Ecto neural progenitor cell (in vitro differentiated cells): ENCODE measurements at regions not wholly inside any gene's neighbourhood (a gene's known extent, or its start where the extent isn't known, plus 50 kb on each side); places are given as distances from the start of the nearest gene placed in this dataset.

Source experiments
- DNase-seq: peaks from one replicate; pipeline ENCODE4 v3.0.0-alpha.2; 2018; ENCODE audit warnings: low spot score

- DNase-seq = no peak
These were observed 1521.8 kb upstream of the TENM3 start for GRCh38 chr4:180721356-180721755.

- no peak for DNase-seq
These were observed 1516.6 kb upstream of the TENM3 start for GRCh38 chr4:180726611-180727010.

- DNase-seq = no peak
These were observed 1515.7 kb upstream of the TENM3 start for GRCh38 chr4:180727478-180727877.

GRCh38 chr4:180734753-180735432 lies 1508.3 kb upstream of the TENM3 start:
- no peak for DNase-seq

- no peak for DNase-seq
These were observed 1501.5 kb upstream of the TENM3 start for GRCh38 chr4:180741703-180742102.

- DNase-seq = no peak
These were observed 1498.2 kb upstream of the TENM3 start for GRCh38 chr4:180745019-180745418.

GRCh38 chr4:180751009-180751408 lies 1492.2 kb upstream of the TENM3 start:
- no peak for DNase-seq

DNA sequence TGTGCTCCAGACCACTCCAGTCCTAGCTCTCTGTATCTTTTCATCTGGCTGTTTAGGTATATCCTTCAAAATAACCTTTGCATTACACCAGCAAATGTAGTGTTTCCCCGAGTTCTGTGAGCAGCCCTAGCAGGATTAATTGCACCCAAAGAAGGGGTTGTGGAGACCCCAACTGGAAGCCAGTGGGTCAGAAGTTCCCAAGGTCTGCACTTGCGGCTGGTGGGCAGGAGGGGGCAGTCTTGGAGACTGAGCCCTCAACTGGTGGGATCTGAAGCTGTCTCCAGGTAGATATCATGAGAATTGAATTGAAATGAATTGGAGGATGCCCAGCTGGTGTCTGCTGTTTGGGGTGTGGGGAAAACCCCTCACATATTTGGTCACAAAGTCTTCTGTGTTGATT lies 1485.3 kb upstream of the TENM3 start:
- DNase-seq = no peak

- DNase-seq = no peak
These were observed 1477.2 kb upstream of the TENM3 start for GRCh38 chr4:180766045-180766444.

GRCh38 chr4:180766944-180767729 lies 1476.1 kb upstream of the TENM3 start:
- no peak for DNase-seq

DNA sequence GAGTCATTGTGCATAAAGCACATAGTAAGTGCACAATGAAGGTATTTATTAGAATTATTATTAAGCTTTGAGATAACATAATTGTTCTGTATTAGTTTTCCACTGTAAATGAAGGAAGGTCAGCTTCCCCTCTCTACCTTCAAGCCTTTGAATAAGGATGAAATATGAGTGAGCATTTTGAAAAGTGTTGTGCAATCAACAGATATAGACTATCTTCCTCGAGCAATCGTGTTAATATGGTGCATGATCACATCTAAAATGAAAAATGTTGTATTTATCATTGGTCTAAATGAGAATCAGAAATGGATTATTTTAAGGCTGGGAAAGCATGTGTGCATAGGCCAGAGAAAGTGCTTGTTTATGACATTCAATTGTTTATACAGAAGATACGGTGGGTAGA lies 1474.6 kb upstream of the TENM3 start:
- no peak for DNase-seq

- no peak for DNase-seq
These were observed 1473.4 kb upstream of the TENM3 start for GRCh38 chr4:180769791-180770190.

DNA sequence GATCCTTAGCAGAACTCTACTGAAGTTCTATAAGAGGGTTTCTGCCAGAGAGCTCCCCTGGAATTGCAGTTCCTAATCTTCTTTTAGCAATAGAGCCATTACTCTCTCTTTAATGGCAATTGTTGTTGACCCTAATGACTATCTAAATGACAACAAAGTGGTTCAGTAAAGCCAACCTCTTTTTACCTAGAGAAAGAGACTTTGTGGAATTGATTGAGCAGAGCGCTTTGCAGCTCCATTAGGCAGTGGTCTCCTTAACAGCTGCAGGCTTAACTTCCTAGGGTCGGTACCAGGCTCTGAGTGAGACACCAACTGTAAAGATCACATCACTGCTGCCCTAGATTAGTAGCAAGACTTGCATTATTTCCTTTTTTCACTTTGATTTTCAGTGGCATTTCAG lies 1472.9 kb upstream of the TENM3 start:
- no peak for DNase-seq

DNA sequence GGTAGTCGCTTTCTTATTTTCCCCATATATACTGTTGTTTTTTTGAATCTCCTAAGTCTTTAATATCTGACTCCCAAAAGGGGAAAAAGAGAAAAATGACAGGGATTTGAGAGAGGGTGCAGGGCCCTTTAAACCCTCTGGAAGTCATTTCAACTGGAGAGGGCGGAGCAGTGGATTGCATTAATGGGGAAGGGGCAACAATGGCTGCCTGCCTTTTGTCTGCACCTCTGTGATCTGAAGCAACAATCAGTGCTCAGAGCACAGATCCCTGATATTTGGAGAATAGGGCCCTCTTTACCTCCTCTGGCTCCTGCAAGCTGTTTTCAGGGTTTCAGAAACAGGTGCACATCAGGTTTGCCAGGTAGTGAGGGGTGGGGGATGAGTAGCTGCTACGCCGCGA lies 1458.3 kb upstream of the TENM3 start:
- DNase-seq = no peak

DNA sequence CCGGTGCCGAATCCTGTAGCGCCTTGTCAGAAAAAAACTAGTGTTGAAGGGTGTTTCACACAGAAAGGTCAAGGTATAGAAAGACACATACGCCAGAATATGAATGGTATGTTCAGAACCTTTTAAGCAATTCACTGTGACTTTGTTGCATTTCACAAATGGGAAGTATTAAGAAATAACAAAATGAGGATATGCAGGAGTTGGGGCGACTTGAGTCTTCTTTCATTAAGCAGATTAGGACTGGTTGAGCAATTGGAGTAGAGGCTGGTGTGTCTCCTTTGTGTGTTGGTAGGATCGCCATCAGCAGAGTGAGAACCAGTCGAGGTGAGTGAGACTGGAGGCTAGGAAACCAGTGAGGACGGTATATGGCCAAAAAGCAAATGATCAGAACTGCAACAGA lies 1454.5 kb upstream of the TENM3 start:
- no peak for DNase-seq

DNA sequence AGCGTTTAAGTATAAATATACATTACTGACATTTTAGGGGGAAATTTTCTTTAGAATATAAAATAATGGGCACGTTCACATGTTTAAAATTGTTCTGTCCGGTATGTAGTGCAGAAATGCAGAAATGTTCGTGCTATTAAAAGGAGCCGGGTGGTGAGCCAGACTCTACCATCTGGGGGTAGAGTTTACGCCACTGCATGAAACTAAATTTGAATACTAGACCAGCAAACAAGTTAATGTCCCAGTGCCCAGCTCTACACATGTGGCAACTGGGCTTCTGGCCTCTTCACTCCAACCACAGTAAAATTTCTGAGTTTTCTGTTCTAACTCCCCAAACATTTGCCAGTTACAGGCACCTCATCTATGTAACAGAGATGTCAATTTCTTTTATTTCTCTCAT lies 1453.3 kb upstream of the TENM3 start:
- DNase-seq = no peak

DNA sequence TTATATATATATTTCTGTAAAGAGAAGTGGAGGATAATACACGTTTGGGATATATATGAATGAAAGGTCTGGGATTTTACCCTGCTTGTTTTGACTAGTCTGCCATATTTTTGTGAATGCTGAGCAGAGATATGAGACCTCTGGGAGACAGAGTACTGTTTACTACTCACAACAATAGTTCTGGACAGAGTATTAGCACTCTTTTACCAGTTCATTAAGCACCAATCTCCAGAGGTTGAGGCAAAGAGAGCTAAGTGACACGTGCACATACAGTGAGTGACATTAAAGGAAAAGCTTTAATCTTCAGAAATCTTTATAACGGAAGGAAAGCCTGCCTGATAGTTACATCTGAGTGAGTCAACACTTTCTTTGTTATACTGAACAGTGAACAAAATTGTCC lies 1452.7 kb upstream of the TENM3 start:
- DNase-seq = no peak

DNA sequence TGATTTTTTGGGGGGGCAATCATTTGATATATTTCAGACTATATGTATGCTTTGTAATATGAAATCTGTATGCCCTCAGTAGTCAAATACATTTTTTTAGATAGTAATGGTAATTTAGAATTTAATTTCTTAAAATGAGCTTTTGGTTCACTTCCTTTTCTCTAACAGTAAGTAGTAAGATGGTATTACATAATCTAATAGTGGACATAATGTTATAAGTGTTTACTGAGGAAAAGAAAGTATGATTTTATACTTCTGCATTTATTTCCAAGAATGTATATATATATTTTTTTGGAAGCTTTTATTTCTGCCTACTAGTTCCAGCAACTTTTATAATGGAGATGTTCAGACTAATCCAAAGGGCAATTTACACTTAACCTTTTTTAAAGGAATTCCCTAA lies 1450.7 kb upstream of the TENM3 start:
- no peak for DNase-seq

GRCh38 chr4:180794333-180794732 lies 1448.9 kb upstream of the TENM3 start:
- DNase-seq = no peak

- DNase-seq = no peak
These were observed 1445.1 kb upstream of the TENM3 start for GRCh38 chr4:180798036-180798577.

DNA sequence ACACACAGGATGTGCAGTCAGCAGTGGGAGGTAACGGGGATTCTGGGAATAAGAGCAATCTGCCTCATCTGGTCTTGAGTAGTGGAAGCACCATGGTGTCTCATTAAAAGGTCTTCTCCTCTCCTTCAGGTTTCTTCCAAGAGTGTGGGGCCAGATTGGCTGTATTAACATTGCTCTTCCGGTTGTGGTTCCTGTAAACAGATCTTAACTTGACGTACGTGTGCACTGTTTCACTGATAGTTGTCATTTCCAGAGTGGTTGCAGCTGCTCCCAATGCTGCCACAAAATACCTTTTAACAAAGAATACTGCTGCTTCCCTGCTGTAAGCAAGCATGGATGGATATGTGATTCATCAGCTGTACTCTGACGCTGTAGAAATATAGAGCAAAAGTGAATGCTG lies 1443.4 kb upstream of the TENM3 start:
- no peak for DNase-seq

DNA sequence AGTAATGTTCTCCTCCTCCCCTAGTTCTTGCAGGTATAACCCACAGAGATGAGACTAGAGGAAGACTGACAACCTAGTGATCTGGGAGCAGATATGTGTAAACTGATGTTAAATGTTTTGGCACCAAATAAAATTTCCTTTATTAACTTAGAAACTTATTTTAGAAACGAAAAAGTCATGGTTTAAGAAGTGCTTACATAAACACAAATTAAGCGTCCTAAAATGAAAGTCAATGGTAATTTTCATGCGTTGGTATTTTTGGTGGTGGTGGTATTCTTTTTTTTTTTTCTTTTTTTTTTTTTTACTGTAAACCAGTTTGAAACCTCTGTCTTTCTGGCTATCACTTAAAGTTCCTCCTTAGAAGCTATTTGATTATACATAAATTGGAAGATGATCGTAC lies 1438.1 kb upstream of the TENM3 start:
- DNase-seq = no peak

DNA sequence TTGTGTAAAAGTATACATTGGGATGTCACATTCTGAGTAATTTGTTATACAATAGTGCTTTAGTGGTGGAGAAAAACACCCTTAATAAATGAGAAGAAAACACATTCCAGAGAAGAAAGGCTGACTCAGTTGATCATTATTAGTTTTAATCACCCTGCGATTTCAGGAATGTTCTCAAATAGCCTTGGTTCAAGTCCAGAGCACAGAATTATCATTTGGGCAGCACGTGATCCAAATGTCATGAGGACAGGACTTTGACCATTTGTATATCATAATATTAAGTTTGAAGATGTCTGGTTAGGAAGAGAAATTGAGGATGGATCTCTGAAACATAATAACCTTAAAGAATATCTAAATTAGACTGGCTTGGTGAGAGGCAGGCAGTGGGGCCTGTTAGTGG lies 1434.3 kb upstream of the TENM3 start:
- DNase-seq = no peak

GRCh38 chr4:180809439-180809838 lies 1433.8 kb upstream of the TENM3 start:
- DNase-seq = no peak
